Muscle layer of colon (tissue), 2 donors: ENCODE measurements at regions not wholly inside any gene's neighbourhood (a gene's known extent, or its start where the extent isn't known, plus 50 kb on each side); places are given as distances from the start of the nearest gene placed in this dataset.
"Not testable (repeated sequence)": the region's sequence is repeated elsewhere in the genome, so short reads cannot be mapped to it uniquely, and the experiment has no call there.

Experiments
- H3K27ac ChIP-seq: one replicate; pipeline ENCODE4 v1.7.0; 2013; ENCODE audit warnings: low read depth, mild to moderate bottlenecking, low read length, moderate library complexity
- H3K27me3 ChIP-seq, 2 donors: one replicate each; pipeline ENCODE4 v1.7.0; 2013; ENCODE audit warnings: low read length in 2 of 2, mild to moderate bottlenecking in 2 of 2; ENCODE audit not compliant: insufficient read depth in 2 of 2, control insufficient read depth in 1 of 2
- H3K36me3 ChIP-seq: one replicate; pipeline ENCODE4 v1.7.0; 2013; ENCODE audit warnings: mild to moderate bottlenecking, low read length; ENCODE audit not compliant: insufficient read depth
- H3K4me1 ChIP-seq: one replicate; pipeline ENCODE4 v1.7.0; 2013; ENCODE audit warnings: mild to moderate bottlenecking, low read length; ENCODE audit not compliant: insufficient read depth
- H3K4me3 ChIP-seq, 2 donors: one replicate each; pipeline ENCODE4 v1.7.0; 2013; ENCODE audit warnings: low read length in 2 of 2, low read depth in 1 of 2, mild to moderate bottlenecking in 1 of 2, moderate library complexity in 1 of 2
- H3K9ac ChIP-seq: one replicate; pipeline ENCODE4 v1.7.0; 2013; ENCODE audit warnings: low read length
- H3K9me3 ChIP-seq: one replicate; pipeline ENCODE4 v1.7.0; 2013; ENCODE audit warnings: mild to moderate bottlenecking, low read length
- donor health status: abdominal sarcoma.
- donor health status: Adenocarcinoma of cecum.

DNA sequence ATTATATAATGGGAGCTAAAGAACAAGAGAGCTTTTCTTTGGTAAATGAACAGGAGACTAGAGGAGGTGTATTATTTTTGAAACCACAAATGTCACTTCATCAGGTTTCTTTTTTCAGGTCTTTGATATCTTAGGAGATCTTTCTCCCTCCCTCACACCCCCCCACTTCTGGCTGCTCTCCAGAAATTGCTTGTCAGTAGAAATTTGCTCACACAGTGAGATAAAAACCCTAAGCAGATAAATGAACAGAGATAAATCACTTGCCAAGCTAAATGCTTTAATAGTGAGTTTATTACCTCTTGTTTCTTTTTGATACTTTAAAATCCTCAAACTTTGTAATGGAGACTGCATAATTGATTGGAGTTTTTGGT lies 421.2 kb upstream of the TENM3 start:
- no peak overlapping the region for H3K9ac ChIP-seq
- H3K36me3 ChIP-seq: no peaks in the 10 kb centered on the region
- no peak overlapping the region for H3K4me3 ChIP-seq
- no peaks in the 10 kb centered on the region for H3K9me3 ChIP-seq
- H3K27ac ChIP-seq: no peak overlapping the region
- H3K4me1 ChIP-seq: no peaks in the 10 kb centered on the region
- no peaks in the 10 kb centered on the region for H3K27me3 ChIP-seq

DNA sequence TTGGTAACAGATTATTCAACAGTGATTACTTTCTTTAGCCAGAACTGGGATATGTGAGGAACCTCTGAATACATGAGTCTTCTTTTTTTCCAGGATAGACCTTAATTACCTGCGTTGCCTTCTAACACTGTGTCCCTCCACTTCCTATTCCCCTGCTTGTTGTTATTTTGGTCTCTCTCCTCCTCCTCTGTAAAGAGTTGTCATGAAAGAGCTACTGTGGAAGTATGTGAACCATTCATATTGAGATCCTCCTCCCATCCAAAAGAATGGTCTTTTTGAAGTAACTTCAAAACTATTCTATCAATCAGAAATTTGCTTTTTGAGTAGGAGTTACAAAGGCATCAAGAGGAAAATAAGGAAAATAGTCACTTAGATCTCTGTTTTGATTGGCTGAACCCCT lies 420.0 kb upstream of the TENM3 start:
- Histone ChIP-seq H3K9me3 (no peaks in the 10 kb centered on the region), H3K27me3 (no peaks in the 10 kb centered on the region), H3K4me3 (no peak overlapping the region), H3K4me1 (no peaks in the 10 kb centered on the region), H3K27ac (no peak overlapping the region), H3K9ac (no peak overlapping the region), H3K36me3 (no peaks in the 10 kb centered on the region)

DNA sequence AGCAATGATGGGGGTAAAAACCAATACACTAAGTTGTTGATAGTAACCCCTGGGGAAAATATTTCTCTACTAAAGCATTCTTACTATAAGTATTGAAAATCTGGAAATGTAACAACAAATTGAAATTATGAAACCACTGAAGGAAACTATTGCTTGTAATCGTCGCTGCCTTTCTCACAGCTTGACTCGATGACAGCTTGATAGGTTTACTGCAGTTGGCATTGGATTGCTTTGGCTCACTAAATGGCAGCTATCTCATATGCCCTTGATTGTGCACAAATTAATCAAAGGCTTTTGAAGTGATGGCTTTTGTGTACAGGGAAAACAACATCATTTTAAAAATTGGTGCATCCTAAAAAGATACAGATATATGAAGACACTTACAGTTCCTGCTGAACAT lies 419.6 kb upstream of the TENM3 start:
- Histone ChIP-seq H3K27ac (no peak overlapping the region), H3K9me3 (no peaks in the 10 kb centered on the region), H3K36me3 (no peaks in the 10 kb centered on the region)

DNA sequence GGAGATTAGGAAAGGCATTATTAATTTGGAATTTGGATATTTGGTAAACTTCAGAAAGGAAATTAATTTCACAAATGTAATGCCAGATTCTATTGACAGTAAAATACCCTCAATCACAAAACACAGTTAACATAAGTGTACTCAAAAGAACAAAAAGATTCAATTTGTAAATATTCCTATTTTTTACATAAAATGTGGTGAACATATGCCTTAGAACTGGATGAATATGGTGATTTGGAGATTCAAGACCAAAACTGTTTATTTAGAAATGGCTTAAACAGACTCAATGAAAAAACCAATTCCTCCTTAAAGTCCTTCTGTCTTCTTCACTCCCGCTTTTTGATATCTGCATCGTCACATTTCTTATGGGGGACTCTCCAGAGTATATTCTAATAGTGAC lies 417.6 kb upstream of the TENM3 start:
- Histone ChIP-seq H3K4me3 (no peak overlapping the region), H3K9ac (no peak overlapping the region), H3K27me3 (no peaks in the 10 kb centered on the region), H3K9me3 (no peaks in the 10 kb centered on the region), H3K4me1 (no peaks in the 10 kb centered on the region), H3K36me3 (no peaks in the 10 kb centered on the region), H3K27ac (no peak overlapping the region)

More for the DNA sequence above, 419.6 kb upstream of the TENM3 start:
- no peaks in the 10 kb centered on the region for H3K27me3 ChIP-seq
- no peak overlapping the region for H3K9ac ChIP-seq
- no peak overlapping the region for H3K4me3 ChIP-seq
- H3K4me1 ChIP-seq: no peaks in the 10 kb centered on the region

DNA sequence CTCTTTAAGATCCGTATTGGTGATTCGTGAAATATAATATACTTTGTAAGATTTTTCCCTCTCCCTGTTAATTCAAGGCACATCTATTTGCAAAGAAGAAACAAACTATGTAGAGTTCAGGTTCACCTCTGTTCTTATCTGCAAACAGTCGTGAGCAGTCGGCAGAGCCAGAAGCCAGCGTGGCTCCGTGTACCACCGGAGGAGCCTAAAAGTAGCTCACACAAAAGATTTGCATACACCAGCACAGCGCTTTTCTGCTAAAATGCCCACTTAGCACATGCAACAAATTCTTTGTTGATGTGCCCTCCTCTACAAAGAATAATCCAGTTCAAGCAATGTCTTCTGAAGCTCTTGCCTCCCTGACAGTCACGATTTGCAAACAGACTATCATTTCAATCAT lies 416.0 kb upstream of the TENM3 start:
- Histone ChIP-seq H3K4me3 (no peak overlapping the region), H3K9ac (no peak overlapping the region), H3K27ac (no peak overlapping the region), H3K27me3 (no peaks in the 10 kb centered on the region), H3K4me1 (no peaks in the 10 kb centered on the region), H3K9me3 (no peaks in the 10 kb centered on the region), H3K36me3 (no peaks in the 10 kb centered on the region)

DNA sequence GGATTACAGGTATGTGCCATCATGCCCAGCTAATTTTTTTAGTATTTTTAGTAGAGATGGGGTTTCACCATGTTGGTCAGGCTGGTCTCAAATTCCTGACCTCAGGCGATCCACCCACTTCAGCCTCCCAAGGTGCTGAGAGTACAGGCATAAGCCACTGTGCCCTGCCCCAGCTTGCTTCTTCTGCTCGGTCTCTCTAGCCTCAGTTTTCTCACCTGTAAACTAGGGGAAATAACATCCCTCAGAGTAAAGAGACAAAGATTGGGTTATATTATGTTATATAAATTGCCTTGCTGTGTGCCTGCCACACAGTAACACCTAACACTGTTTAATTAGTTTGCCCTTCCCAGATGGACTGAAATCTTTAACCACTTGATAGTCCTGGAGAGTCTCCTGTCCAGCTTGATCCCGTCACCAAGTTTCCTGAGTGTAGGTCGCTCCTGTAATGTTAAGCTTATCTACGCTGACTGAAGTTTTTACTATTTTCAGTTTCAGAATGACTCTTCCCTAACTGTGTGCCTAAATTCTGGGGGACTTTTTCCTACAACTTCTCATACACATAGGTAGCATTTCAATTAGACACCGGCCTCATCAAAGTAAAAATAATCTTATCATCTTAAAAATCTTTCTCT lies 412.7 kb upstream of the TENM3 start:
- H3K4me1 ChIP-seq: no peaks in the 10 kb centered on the region
- no peak overlapping the region for H3K9ac ChIP-seq
- H3K9me3 ChIP-seq: no peaks in the 10 kb centered on the region
- H3K36me3 ChIP-seq: no peaks in the 10 kb centered on the region
- no peak overlapping the region for H3K27ac ChIP-seq
- H3K27me3 ChIP-seq: no peaks in the 10 kb centered on the region
- no peak overlapping the region for H3K4me3 ChIP-seq

DNA sequence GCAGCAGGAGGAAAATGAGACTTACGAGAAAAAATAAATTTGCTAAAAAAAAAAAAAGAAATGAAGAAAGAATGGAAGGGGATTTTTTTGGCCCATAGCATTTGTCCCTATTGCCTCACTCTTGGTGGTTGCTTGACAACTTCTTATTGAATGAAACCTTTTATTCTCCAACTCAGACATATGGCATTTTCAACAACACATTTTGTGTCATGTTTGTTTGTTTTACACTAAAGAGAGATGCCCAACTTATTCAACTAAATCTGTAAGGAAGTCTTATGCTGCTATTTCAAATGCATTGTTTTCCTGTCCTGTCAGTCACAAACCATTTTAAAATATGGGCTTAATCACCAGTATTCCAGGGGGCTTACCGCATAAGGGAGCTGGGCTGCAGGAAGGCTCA lies 409.1 kb upstream of the TENM3 start:
- no peak overlapping the region for H3K4me3 ChIP-seq
- no peaks in the 10 kb centered on the region for H3K4me1 ChIP-seq
- no peaks in the 10 kb centered on the region for H3K36me3 ChIP-seq
- no peak overlapping the region for H3K27ac ChIP-seq
- no peaks in the 10 kb centered on the region for H3K27me3 ChIP-seq
- H3K9me3 ChIP-seq: no peaks in the 10 kb centered on the region
- H3K9ac ChIP-seq: no peak overlapping the region

DNA sequence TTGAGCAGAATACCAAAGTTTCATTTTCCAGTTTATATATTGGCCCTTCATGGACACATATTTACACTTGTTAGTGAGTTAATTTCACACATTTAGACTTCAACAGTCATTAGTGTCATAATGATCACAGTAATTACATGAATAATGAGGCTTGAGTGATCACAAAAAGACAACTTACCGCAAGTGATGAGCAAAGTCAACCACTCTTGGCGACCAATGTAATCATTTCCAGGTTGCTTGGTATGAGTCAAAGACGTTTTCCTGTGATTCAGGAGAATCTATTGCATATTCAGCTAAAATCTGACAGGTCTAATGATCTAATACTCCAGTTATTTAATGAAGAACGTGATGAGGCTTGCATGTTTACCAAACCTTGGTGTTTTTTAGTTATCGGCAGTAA lies 407.9 kb upstream of the TENM3 start:
- Histone ChIP-seq H3K4me1 (no peaks in the 10 kb centered on the region), H3K27me3 (no peaks in the 10 kb centered on the region), H3K4me3 (no peak overlapping the region), H3K36me3 (no peaks in the 10 kb centered on the region), H3K9me3 (no peaks in the 10 kb centered on the region), H3K9ac (no peak overlapping the region), H3K27ac (no peak overlapping the region)

DNA sequence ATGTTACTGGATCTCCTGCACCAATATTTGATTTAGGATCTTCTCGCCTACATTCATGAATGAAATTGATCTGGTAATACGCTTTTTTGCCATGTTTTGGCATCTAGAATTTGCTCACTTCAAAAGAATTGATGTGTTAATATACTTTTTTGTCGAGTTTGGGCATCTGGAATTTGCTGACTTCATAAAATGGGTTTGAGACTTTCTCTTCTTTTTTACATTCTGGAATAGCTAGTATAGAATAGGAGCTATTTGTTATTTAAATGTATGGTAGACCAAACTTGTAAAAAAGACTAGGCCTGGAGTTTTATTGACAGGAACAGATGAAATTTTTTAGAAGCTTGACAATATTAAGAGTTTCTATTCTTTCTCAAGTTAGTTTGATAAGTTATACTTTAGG lies 404.9 kb upstream of the TENM3 start:
- H3K9me3 ChIP-seq: no peaks in the 10 kb centered on the region
- no peaks in the 10 kb centered on the region for H3K27me3 ChIP-seq
- no peak overlapping the region for H3K4me3 ChIP-seq
- no peak overlapping the region for H3K9ac ChIP-seq
- no peaks in the 10 kb centered on the region for H3K36me3 ChIP-seq
- H3K4me1 ChIP-seq: no peaks in the 10 kb centered on the region
- no peak overlapping the region for H3K27ac ChIP-seq

DNA sequence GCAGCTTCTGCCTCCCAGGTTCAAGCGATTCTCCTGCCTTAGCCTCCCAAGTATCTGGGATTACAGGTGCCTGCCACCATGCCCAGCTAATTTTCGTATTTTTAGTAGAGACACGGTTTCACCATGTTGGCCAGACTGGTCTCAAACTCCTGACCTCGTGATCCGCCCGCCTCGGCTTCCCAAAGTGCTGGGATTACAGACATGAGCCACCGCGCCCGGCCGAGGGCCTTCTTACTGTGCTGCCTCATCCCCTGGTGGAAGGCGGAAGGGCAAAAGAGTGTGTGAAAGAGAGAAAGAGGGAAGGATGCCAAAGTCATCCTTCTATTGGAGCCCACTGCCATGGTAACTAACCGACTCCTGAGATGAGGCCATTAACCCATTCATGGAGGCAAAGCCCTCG lies 399.4 kb upstream of the TENM3 start:
- H3K27me3 ChIP-seq, H3K9me3 ChIP-seq, H3K4me3 ChIP-seq, H3K27ac ChIP-seq, H3K4me1 ChIP-seq, H3K36me3 ChIP-seq, H3K9ac ChIP-seq: not testable (repeated sequence)

DNA sequence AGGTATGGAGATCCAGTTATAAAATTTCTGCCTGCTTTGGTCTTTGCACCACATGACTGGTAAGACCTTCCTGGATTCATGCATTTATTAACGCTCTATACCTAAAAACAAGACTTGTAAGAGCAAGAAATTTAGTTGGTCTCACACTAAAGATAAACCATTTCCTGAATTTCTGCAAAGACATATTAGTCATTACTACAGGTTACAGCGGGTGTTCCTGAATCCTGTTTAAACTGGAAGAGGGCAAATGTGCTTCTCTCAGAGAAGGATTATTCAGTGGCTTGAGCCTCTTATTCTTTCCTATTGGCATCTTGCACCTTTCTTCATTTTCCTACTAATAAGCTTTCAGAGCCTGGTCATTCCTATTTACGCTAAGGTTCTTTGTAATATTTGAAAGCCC lies 397.6 kb upstream of the TENM3 start:
- Histone ChIP-seq H3K27me3 (no peaks in the 10 kb centered on the region), H3K4me1 (no peaks in the 10 kb centered on the region), H3K27ac (no peak overlapping the region), H3K9me3 (no peaks in the 10 kb centered on the region), H3K4me3 (no peak overlapping the region), H3K36me3 (no peaks in the 10 kb centered on the region), H3K9ac (no peak overlapping the region)

DNA sequence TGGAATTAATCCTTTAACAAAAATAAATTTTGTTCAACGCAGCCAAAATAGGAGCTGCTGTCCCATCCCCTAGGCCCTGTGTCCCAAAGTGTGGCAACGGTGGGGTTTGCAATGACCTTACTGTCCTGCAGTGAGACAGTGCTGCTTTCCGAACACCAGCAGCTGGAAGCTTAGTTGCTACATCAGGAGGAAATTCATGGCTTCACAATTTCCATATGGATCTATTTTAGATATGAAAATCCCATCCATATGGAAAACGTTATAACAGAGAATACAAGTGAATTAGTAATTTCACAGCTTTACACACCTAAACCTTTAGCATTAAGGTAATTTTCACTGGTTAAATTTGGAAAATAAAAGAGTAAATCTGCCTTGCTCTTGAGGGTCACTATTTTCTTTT lies 396.3 kb upstream of the TENM3 start:
- no peak overlapping the region for H3K9ac ChIP-seq
- no peak overlapping the region for H3K4me3 ChIP-seq
- H3K27me3 ChIP-seq: no peaks in the 10 kb centered on the region
- H3K36me3 ChIP-seq: no peaks in the 10 kb centered on the region
- H3K9me3 ChIP-seq: no peaks in the 10 kb centered on the region
- H3K27ac ChIP-seq: no peak overlapping the region
- H3K4me1 ChIP-seq: no peaks in the 10 kb centered on the region
